HEK293 (cell line): ENCODE measurements at regions not wholly inside any gene's neighbourhood (a gene's known extent, or its start where the extent isn't known, plus 50 kb on each side); places are given as distances from the start of the nearest gene placed in this dataset.

Source experiments
- CTCF ChIA-PET: fragments of 350-600 bp; formaldehyde crosslinking; extraction: SDS; loops from one replicate; lab custom pipeline; 2021; ENCODE audit warnings: antibody characterized with exemption; lab: Yijun Ruan, JAX
- POLR2A ChIA-PET: fragments of 300-600 bp; formaldehyde crosslinking; extraction: SDS; loops from one replicate; lab custom pipeline; 2020; ENCODE audit warnings: antibody characterized with exemption, inconsistent platforms; lab: Yijun Ruan, JAX
- H3K27ac ChIP-seq: fragments of 200-500 bp; sonication (Bioruptor generic); 2 replicates; pipeline ENCODE4 v1.5.1; 2014; ENCODE audit warnings: low read depth, low read length, control low read depth, inconsistent platforms; ENCODE audit errors: extremely low read depth
- H3K36me3 ChIP-seq, 2 experiments: fragments of 200-500 bp in 1 of 2; sonication (Bioruptor generic) in 1 of 2; 1 replicate in 1 of 2; 2 replicates in 1 of 2; pipeline ENCODE4 v1.5.1; 2014 to 2017; ENCODE audit warnings: inconsistent platforms in 2 of 2, low read length in 2 of 2; ENCODE audit not compliant: control insufficient read depth in 2 of 2, insufficient read depth in 1 of 2
- H3K4me1 ChIP-seq: fragments of 200-500 bp; sonication (Bioruptor generic); 2 replicates; pipeline ENCODE4 v1.5.1; 2014; ENCODE audit warnings: mild to moderate bottlenecking, low read length, inconsistent platforms; ENCODE audit not compliant: control insufficient read depth, insufficient read depth
- H3K4me3 ChIP-seq: 2 replicates; pipeline ENCODE4 v1.5.1; 2011; ENCODE audit warnings: low read depth, mild to moderate bottlenecking, control low read depth, low read length, moderate library complexity
- H3K9me3 ChIP-seq: fragments of 200-500 bp; sonication (Bioruptor generic); 2 replicates; pipeline ENCODE4 v1.5.1; 2014; ENCODE audit warnings: low read depth, low read length, inconsistent platforms; ENCODE audit not compliant: control insufficient read depth, insufficient read depth
- KLF1 ChIP-seq: fragments of 450-650 bp; formaldehyde crosslinking; IDR thresholded peaks from 2 replicates; pipeline ENCODE4 v1.5.1; 2016; ENCODE audit warnings: missing biosample characterization, missing genetic modification characterization
- MYNN ChIP-seq: fragments of 450-650 bp; formaldehyde crosslinking; IDR thresholded peaks from 2 replicates; pipeline ENCODE4 v1.5.1; 2016; ENCODE audit warnings: missing biosample characterization, missing genetic modification characterization, borderline replicate concordance
- PRDM1 ChIP-seq: fragments of 450-650 bp; formaldehyde crosslinking; IDR thresholded peaks from 2 replicates; pipeline ENCODE4; 2016; ENCODE audit warnings: missing biosample characterization, missing genetic modification characterization
- YY1 ChIP-seq: fragments of 450-650 bp; formaldehyde crosslinking; IDR thresholded peaks from 2 replicates; pipeline ENCODE4 v1.5.1; 2018; ENCODE audit warnings: missing biosample characterization, missing genetic modification characterization
- ZBTB49 ChIP-seq: fragments of 450-650 bp; formaldehyde crosslinking; IDR thresholded peaks from 2 replicates; pipeline ENCODE4 v1.5.1; 2016; ENCODE audit warnings: missing biosample characterization, missing genetic modification characterization, low read depth
- ZBTB6 ChIP-seq: fragments of 450-650 bp; formaldehyde crosslinking; IDR thresholded peaks from 2 replicates; pipeline ENCODE4 v1.5.1; 2017; ENCODE audit warnings: missing biosample characterization, missing genetic modification characterization
- ZFP37 ChIP-seq: fragments of 450-650 bp; formaldehyde crosslinking; IDR thresholded peaks from 2 replicates; pipeline ENCODE4 v1.5.1; 2016; ENCODE audit warnings: missing biosample characterization, missing genetic modification characterization
- ZNF169 ChIP-seq: fragments of 450-650 bp; formaldehyde crosslinking; IDR thresholded peaks from 2 replicates; pipeline ENCODE4 v1.5.1; 2016; ENCODE audit warnings: missing biosample characterization, missing genetic modification characterization
- ZNF24 ChIP-seq: fragments of 450-650 bp; formaldehyde crosslinking; IDR thresholded peaks from 2 replicates; pipeline ENCODE4 v1.5.1; 2016; ENCODE audit warnings: missing biosample characterization, missing genetic modification characterization
- ZNF473 ChIP-seq: fragments of 450-650 bp; formaldehyde crosslinking; IDR thresholded peaks from 2 replicates; pipeline ENCODE4 v1.5.1; 2017; ENCODE audit warnings: missing biosample characterization, missing genetic modification characterization
- ZNF530 ChIP-seq: fragments of 450-650 bp; formaldehyde crosslinking; IDR thresholded peaks from 2 replicates; pipeline ENCODE4 v1.5.1; 2016; ENCODE audit warnings: low read depth, missing biosample characterization, missing genetic modification characterization
- ZNF654 ChIP-seq: fragments of 450-650 bp; formaldehyde crosslinking; IDR thresholded peaks from 2 replicates; pipeline ENCODE4 v1.5.1; 2016; ENCODE audit warnings: low read depth, missing biosample characterization, missing genetic modification characterization
- ZNF830 ChIP-seq: fragments of 450-650 bp; IDR thresholded peaks from 2 replicates; pipeline ENCODE4 v1.5.0; 2018; ENCODE audit warnings: missing biosample characterization, missing genetic modification characterization, low read depth, mild to moderate bottlenecking, moderate library complexity
- ZNF843 ChIP-seq: fragments of 450-650 bp; formaldehyde crosslinking; IDR thresholded peaks from 2 replicates; pipeline ENCODE4 v1.5.1; 2016; ENCODE audit warnings: missing biosample characterization, missing genetic modification characterization

- ChIA-PET POLR2A (no interaction called here), CTCF (no interaction called here)
- TF ChIP-seq KLF1, result no peak
- no peak for TF ChIP-seq ZFP37
- no peak for TF ChIP-seq ZNF169 (tag by site-specific recombination)
- no peak overlapping the region for H3K27ac ChIP-seq
- H3K9me3 ChIP-seq, result no peaks in the 10 kb centered on the region
- H3K4me1 ChIP-seq, result no peaks in the 10 kb centered on the region
- no peak overlapping the region for H3K4me3 ChIP-seq
- H3K36me3 ChIP-seq, result no peaks in the 10 kb centered on the region
These were observed 182.0 kb upstream of the FAM241A start for GRCh38 chr4:111963158-111963700.

- ChIA-PET CTCF (no interaction called here), POLR2A (no interaction called here)
- no peak overlapping the region for H3K27ac ChIP-seq
- TF ChIP-seq ZNF830 (tag by site-specific recombination) (no peak), PRDM1 (tag by site-specific recombination) (no peak), ZNF654 (tag by site-specific recombination) (no peak), ZNF473 (tag by site-specific recombination) (no peak), ZBTB6 (no peak)
- H3K36me3 ChIP-seq, result no peaks in the 10 kb centered on the region
- H3K4me3 ChIP-seq, result no peak overlapping the region
- no peaks in the 10 kb centered on the region for H3K9me3 ChIP-seq
- no peaks in the 10 kb centered on the region for H3K4me1 ChIP-seq
These were observed 167.8 kb upstream of the FAM241A start for GRCh38 chr4:111977419-111977965.

GRCh38 chr4:111979921-111980320, 165.3 kb upstream of the FAM241A start:
- H3K36me3 ChIP-seq, result no peaks in the 10 kb centered on the region
- no peak overlapping the region for H3K27ac ChIP-seq
- POLR2A ChIA-PET, result no interaction called here
- no peaks in the 10 kb centered on the region for H3K9me3 ChIP-seq
- no peak for TF ChIP-seq ZNF24 (tag by site-specific recombination)
- CTCF ChIA-PET, result no interaction called here
- H3K4me1 ChIP-seq, result no peaks in the 10 kb centered on the region; the same call in 1 of the 2 replicates
- no peak overlapping the region for H3K4me3 ChIP-seq

GRCh38 chr4:111982089-111982488, 163.2 kb upstream of the FAM241A start:
- Histone ChIP-seq H3K9me3 (no peaks in the 10 kb centered on the region), H3K4me3 (no peak overlapping the region), H3K27ac (no peak overlapping the region), H3K36me3 (no peaks in the 10 kb centered on the region), H3K4me1 (no peaks in the 10 kb centered on the region; the same call in 1 of the 2 replicates)
- TF ChIP-seq ZBTB49 (tag by site-specific recombination), result no peak
- TF ChIP-seq ZNF843 (tag by site-specific recombination), result no peak
- TF ChIP-seq ZNF530 (tag by site-specific recombination), result no peak
- no peak for TF ChIP-seq MYNN (tag by site-specific recombination)
- no peak for TF ChIP-seq YY1 (tag by site-specific recombination)
- POLR2A ChIA-PET, result no interaction called here
- CTCF ChIA-PET, result no interaction called here
